Aorta (tissue), 5 donors: ENCODE measurements at regions not wholly inside any gene's neighbourhood (a gene's known extent, or its start where the extent isn't known, plus 50 kb on each side); places are given as distances from the start of the nearest gene placed in this dataset.
"Not testable (repeated sequence)": the region's sequence is repeated elsewhere in the genome, so short reads cannot be mapped to it uniquely, and the experiment has no call there.

Experiments
- ATAC-seq: fragments of 200-7000 bp; cut with Tn5 transposase; one replicate; pipeline ENCODE4 v1.9.1; 2022; ENCODE audit warnings: moderate library complexity; ENCODE audit not compliant: low FRiP score
- DNase-seq, 2 donors: peaks; one replicate each; pipeline ENCODE4 v3.0.0-alpha.2; 2020
- H3K27ac ChIP-seq, 2 donors: one replicate each; pipeline ENCODE4 v1.5.1; 2013; ENCODE audit warnings: low read length in 2 of 2, mild to moderate bottlenecking in 2 of 2, moderate library complexity in 2 of 2, control low read depth in 1 of 2, inconsistent platforms in 1 of 2, low read depth in 1 of 2
- H3K27me3 ChIP-seq, 2 donors: one replicate each; pipeline ENCODE4 v1.6.1; 2013; ENCODE audit warnings: control low read depth in 1 of 2, low read length in 1 of 2, mild to moderate bottlenecking in 1 of 2, moderate library complexity in 1 of 2; ENCODE audit not compliant: insufficient read depth in 2 of 2, control insufficient read depth in 1 of 2
- H3K36me3 ChIP-seq, 2 donors: one replicate each; pipeline ENCODE4 v1.6.1; 2013; ENCODE audit warnings: control low read depth in 1 of 2, low read length in 1 of 2, mild to moderate bottlenecking in 1 of 2; ENCODE audit not compliant: insufficient read depth in 2 of 2, control insufficient read depth in 1 of 2
- H3K4me1 ChIP-seq, 2 donors: one replicate each; pipeline ENCODE4 v1.6.1; 2013; ENCODE audit warnings: low read length in 2 of 2, control low read depth in 1 of 2, mild to moderate bottlenecking in 1 of 2, moderate library complexity in 1 of 2; ENCODE audit not compliant: insufficient read depth in 2 of 2, control insufficient read depth in 1 of 2
- H3K4me3 ChIP-seq, 2 donors: one replicate each; pipeline ENCODE4 v1.5.1; 2013; ENCODE audit warnings: low read length in 2 of 2, control low read depth in 1 of 2, mild to moderate bottlenecking in 1 of 2
- H3K9me3 ChIP-seq: one replicate; pipeline ENCODE4 v1.6.1; 2013; ENCODE audit warnings: mild to moderate bottlenecking, low read length; ENCODE audit not compliant: control insufficient read depth
- WGBS, 2 donors: extraction: QIAGEN DNeasy Blood & Tissue Kit; methylation state at CpG; one replicate each; pipeline ENCODE4 v1.1.7; 2013; 5-methylcytosine and 5-hydroxymethylcytosine counted together
- intact Hi-C, 2 donors: fragments of 100-400 bp; cut with DNase I; formaldehyde crosslinking; loops; one replicate each; pipeline versions ENCODE4 v1.14.2 to v1.15.0; 2022
- donor health status: healthy with polysubstance abuse.
- donor health status: Bipolar disorder and iron deficiency.
- donor health status: DM: no; HTN: no; CAD: no.
- donor health status: DM: no; HTN: no; CAD: no.
- donor health status: DM: yes; HTN: yes; CAD: no.

- Histone ChIP-seq H3K9me3 (peaks cover under 1% of the 10 kb centered on the region), H3K27ac (no peak overlapping the region), H3K4me3 (no peak overlapping the region), H3K27me3 (no peaks in the 10 kb centered on the region), H3K4me1 (no peaks in the 10 kb centered on the region), H3K36me3 (no peaks in the 10 kb centered on the region)
- DNase-seq: no peak
- intact Hi-C loops: no loop called here
- WGBS, 2 donors: 85 to 89% methylated on average over 9 of the region's 9 CpGs
- ATAC-seq: no peak
Observed at GRCh38 chr2:7437716-7438632, 520.8 kb downstream of the RNF144A start.

GRCh38 chr2:7438855-7439254, 521.6 kb downstream of the RNF144A start:
- Histone ChIP-seq H3K9me3 (no peaks in the 10 kb centered on the region), H3K27me3 (no peaks in the 10 kb centered on the region), H3K4me1 (no peaks in the 10 kb centered on the region), H3K27ac (no peak overlapping the region), H3K4me3 (no peak overlapping the region), H3K36me3 (no peaks in the 10 kb centered on the region)
- intact Hi-C loops: no loop called here
- ATAC-seq: no peak
- no peak for DNase-seq
- 92 to 94% methylated on average over 1 of the region's 1 CpG for WGBS, 2 donors

- 91 to 94% methylated on average over 4 of the region's 4 CpGs for WGBS, 2 donors
- intact Hi-C loops: no loop called here
Observed at GRCh38 chr2:7440977-7441376, 523.8 kb downstream of the RNF144A start.

GRCh38 chr2:7441841-7442240, 524.6 kb downstream of the RNF144A start:
- 83 to 87% methylated on average over 3 of the region's 3 CpGs for WGBS, 2 donors
- DNase-seq, H3K9me3 ChIP-seq, ATAC-seq, H3K27me3 ChIP-seq, H3K27ac ChIP-seq, intact Hi-C loops, H3K36me3 ChIP-seq, H3K4me3 ChIP-seq, H3K4me1 ChIP-seq: not testable (repeated sequence)

More at GRCh38 chr2:7440977-7441376, 523.8 kb downstream of the RNF144A start:
- DNase-seq (no peak), ATAC-seq (no peak)
- H3K36me3 ChIP-seq: no peaks in the 10 kb centered on the region
- H3K27ac ChIP-seq: no peak overlapping the region
- no peaks in the 10 kb centered on the region for H3K27me3 ChIP-seq
- no peak overlapping the region for H3K4me3 ChIP-seq
- no peaks in the 10 kb centered on the region for H3K4me1 ChIP-seq
- no peaks in the 10 kb centered on the region for H3K9me3 ChIP-seq

- WGBS, 2 donors: 83% methylated on average over 4 of the region's 4 CpGs
- ATAC-seq (no peak), DNase-seq (no peak)
- Histone ChIP-seq H3K36me3 (no peaks in the 10 kb centered on the region), H3K27me3 (no peaks in the 10 kb centered on the region), H3K4me3 (no peak overlapping the region), H3K4me1 (no peaks in the 10 kb centered on the region), H3K27ac (no peak overlapping the region), H3K9me3 (no peaks in the 10 kb centered on the region)
- intact Hi-C loops: no loop called here
Observed at GRCh38 chr2:7444626-7445025, 527.4 kb downstream of the RNF144A start.

GRCh38 chr2:7448578-7449264, 531.5 kb downstream of the RNF144A start:
- DNase-seq (no peak), ATAC-seq (no peak)
- intact Hi-C loops: no loop called here
- no peaks in the 10 kb centered on the region for H3K27me3 ChIP-seq
- no peak overlapping the region for H3K4me3 ChIP-seq
- no peak overlapping the region for H3K27ac ChIP-seq
- H3K4me1 ChIP-seq: no peaks in the 10 kb centered on the region
- no peaks in the 10 kb centered on the region for H3K9me3 ChIP-seq
- no peaks in the 10 kb centered on the region for H3K36me3 ChIP-seq
- 95% methylated on average over 11 of the region's 11 CpGs for WGBS, 2 donors

GRCh38 chr2:7449298-7449697, 532.1 kb downstream of the RNF144A start:
- intact Hi-C loops: no loop called here
- H3K9me3 ChIP-seq: no peaks in the 10 kb centered on the region

GRCh38 chr2:7450188-7450832, 533.1 kb downstream of the RNF144A start:
- Histone ChIP-seq H3K4me1 (no peaks in the 10 kb centered on the region), H3K9me3 (no peaks in the 10 kb centered on the region), H3K4me3 (no peak overlapping the region), H3K36me3 (no peaks in the 10 kb centered on the region), H3K27me3 (no peaks in the 10 kb centered on the region), H3K27ac (no peak overlapping the region)
- 88 to 90% methylated on average over 8 of the region's 8 CpGs for WGBS, 2 donors
- DNase-seq: no peak
- intact Hi-C loops: no loop called here
- no peak for ATAC-seq

More at GRCh38 chr2:7449298-7449697, 532.1 kb downstream of the RNF144A start:
- Histone ChIP-seq H3K27ac (no peak overlapping the region), H3K36me3 (no peaks in the 10 kb centered on the region), H3K4me3 (no peak overlapping the region), H3K27me3 (no peaks in the 10 kb centered on the region), H3K4me1 (no peaks in the 10 kb centered on the region)
- ATAC-seq (no peak), DNase-seq (no peak)
